H1 (cell line): ENCODE measurements at regions not wholly inside any gene's neighbourhood (a gene's known extent, or its start where the extent isn't known, plus 50 kb on each side); places are given as distances from the start of the nearest gene placed in this dataset.

ENCODE experiments used
- CTCF ChIA-PET: fragments of 300-600 bp; sonication (Branson Sonifier 250); formaldehyde crosslinking; loops from one replicate; lab custom pipeline; 2021; ENCODE audit not compliant: partially characterized antibody; lab: Charles Lee
- POLR2A ChIA-PET: fragments of 300-600 bp; sonication (Branson Sonifier 250); formaldehyde crosslinking; loops from one replicate; lab custom pipeline; 2021; ENCODE audit warnings: inconsistent platforms; ENCODE audit not compliant: partially characterized antibody; lab: Charles Lee
- DNase-seq, 2 experiments: peaks; one replicate each; pipeline versions ENCODE4 v3.0.0 to v3.0.0-alpha.2; 2010 to 2022; ENCODE audit warnings: low spot score in 2 of 2, low read depth in 1 of 2, mixed read lengths in 1 of 2
- FAIRE-seq: peaks from 2 replicates; lab custom pipeline; 2011; peaks lifted over from hg19 to GRCh38; lab: Jason Lieb, UNC
- H2AFZ ChIP-seq: 2 replicates; pipeline ENCODE4 v1.8.1; 2012; ENCODE audit warnings: low read length, inconsistent platforms
- H2AK5ac ChIP-seq: 2 replicates; pipeline ENCODE4 v1.6.1; 2013; ENCODE audit warnings: low read depth, low read length
- H2BK120ac ChIP-seq: replicated peaks from 2 replicates; pipeline ENCODE3; 2013; ENCODE audit warnings: low read depth, low read length, inconsistent platforms
- H2BK12ac ChIP-seq: 2 replicates; pipeline ENCODE4 v1.6.1; 2013; ENCODE audit warnings: low read depth, low read length
- H2BK15ac ChIP-seq: 2 replicates; pipeline ENCODE4 v1.6.1; 2013; ENCODE audit warnings: low read length
- H2BK20ac ChIP-seq: 2 replicates; pipeline ENCODE4 v1.6.1; 2013; ENCODE audit warnings: low read length
- H2BK5ac ChIP-seq: 2 replicates; pipeline ENCODE4 v1.6.1; 2013; ENCODE audit warnings: low read depth, low read length
- H3K14ac ChIP-seq: 2 replicates; pipeline ENCODE4 v1.6.1; 2013; ENCODE audit warnings: inconsistent platforms; ENCODE audit not compliant: insufficient read length
- H3K18ac ChIP-seq: 2 replicates; pipeline ENCODE4 v1.6.1; 2013; ENCODE audit warnings: low read length; ENCODE audit errors: extremely low read depth
- H3K23ac ChIP-seq: 2 replicates; pipeline ENCODE4 v1.6.1; 2013; ENCODE audit warnings: inconsistent platforms; ENCODE audit not compliant: insufficient read length
- H3K23me2 ChIP-seq: 2 replicates; pipeline ENCODE4 v1.6.1; 2013; ENCODE audit warnings: low read depth, low read length
- H3K27ac ChIP-seq: 2 replicates; pipeline ENCODE4 v1.6.1; 2011; ENCODE audit warnings: low read depth, low read length, inconsistent platforms
- H3K27me3 ChIP-seq, 4 experiments: replicated peaks in 1 of 4; 1 replicate in 1 of 4; 2 replicates in 3 of 4; pipeline versions ENCODE4 v1.6.1 to v1.8.1; 2011 to 2013; ENCODE audit warnings: low read length in 3 of 4, mild to moderate bottlenecking in 3 of 4, inconsistent platforms in 2 of 4, mixed read lengths in 2 of 4, moderate library complexity in 1 of 4; ENCODE audit not compliant: control insufficient read depth in 3 of 4, insufficient read depth in 3 of 4; ENCODE audit errors: extremely low read depth in 1 of 4
- H3K36me3 ChIP-seq, 4 experiments: 2 replicates each; pipeline versions ENCODE4 v1.6.1 to v1.8.1; 2011 to 2013; ENCODE audit warnings: mild to moderate bottlenecking in 4 of 4, low read length in 3 of 4, moderate library complexity in 2 of 4, control low read depth in 1 of 4, inconsistent platforms in 1 of 4; ENCODE audit not compliant: insufficient read depth in 4 of 4, control insufficient read depth in 2 of 4
- H3K4ac ChIP-seq: replicated peaks from 2 replicates; pipeline ENCODE3; 2013; ENCODE audit warnings: low read length, low read depth, mixed read lengths, inconsistent platforms; ENCODE audit not compliant: insufficient read length
- H3K4me1 ChIP-seq, 4 experiments: replicated peaks in 1 of 4; 1 replicate in 1 of 4; 2 replicates in 3 of 4; pipeline versions ENCODE4 v1.6.1 to v1.8.1; 2011 to 2013; ENCODE audit warnings: low read length in 3 of 4, inconsistent platforms in 2 of 4, mixed read lengths in 1 of 4; ENCODE audit not compliant: insufficient read depth in 4 of 4, control insufficient read depth in 3 of 4
- H3K4me2 ChIP-seq, 2 experiments: 2 replicates each; pipeline versions ENCODE4 v1.6.1 to v1.8.1; 2011 to 2013; ENCODE audit warnings: low read depth in 2 of 2, low read length in 2 of 2, control low read depth in 1 of 2, inconsistent platforms in 1 of 2, mild to moderate bottlenecking in 1 of 2; ENCODE audit not compliant: insufficient read depth in 1 of 2
- H3K4me3 ChIP-seq, 4 experiments: fragments of 200-600, 300-600 bp in 1 of 4; sonication (generic), shearing (Covaris generic), sonication (Bioruptor Twin) in 1 of 4; 2 replicates each; pipeline versions ENCODE4 v1.5.1 to v1.8.1; 2011 to 2016; ENCODE audit warnings: low read length in 4 of 4, low read depth in 3 of 4, control low read depth in 2 of 4, inconsistent platforms in 2 of 4, mild to moderate bottlenecking in 2 of 4, mixed read lengths in 1 of 4, moderate library complexity in 1 of 4; ENCODE audit not compliant: insufficient read depth in 2 of 4; ENCODE audit errors: extremely low read depth in 1 of 4
- H3K56ac ChIP-seq: replicated peaks from 2 replicates; pipeline ENCODE3; 2013; ENCODE audit warnings: low read depth, mild to moderate bottlenecking, mixed read lengths, low read length, inconsistent platforms; ENCODE audit not compliant: insufficient read length
- H3K79me1 ChIP-seq: 2 replicates; pipeline ENCODE4 v1.6.1; 2013; ENCODE audit warnings: low read depth, low read length, control low read depth
- H3K79me2 ChIP-seq, 2 experiments: 2 replicates each; pipeline versions ENCODE4 v1.6.1 to v1.8.1; 2012 to 2013; ENCODE audit warnings: low read length in 2 of 2, mild to moderate bottlenecking in 2 of 2, inconsistent platforms in 1 of 2; ENCODE audit not compliant: insufficient read depth in 2 of 2, control insufficient read depth in 1 of 2
- H3K9ac ChIP-seq, 4 experiments: replicated peaks in 1 of 4; 1 replicate in 1 of 4; 2 replicates in 3 of 4; pipeline versions ENCODE4 v1.6.1 to v1.8.1; 2011 to 2013; ENCODE audit warnings: low read depth in 3 of 4, low read length in 3 of 4, control low read depth in 2 of 4, mild to moderate bottlenecking in 2 of 4, moderate library complexity in 2 of 4, inconsistent platforms in 1 of 4; ENCODE audit errors: extremely low read depth in 1 of 4
- H3K9me3 ChIP-seq, 2 experiments: 2 replicates each; pipeline versions ENCODE4 v1.6.1 to v1.8.1; 2012 to 2013; ENCODE audit warnings: mild to moderate bottlenecking in 2 of 2, moderate library complexity in 2 of 2, control low read depth in 1 of 2, inconsistent platforms in 1 of 2, low read depth in 1 of 2, low read length in 1 of 2, mixed read lengths in 1 of 2; ENCODE audit not compliant: insufficient read depth in 2 of 2
- H4K20me1 ChIP-seq, 2 experiments: replicated peaks in 1 of 2; 2 replicates each; pipeline versions ENCODE3 to v1.8.1; 2011 to 2013; ENCODE audit warnings: inconsistent platforms in 2 of 2, low read length in 2 of 2, mild to moderate bottlenecking in 1 of 2; ENCODE audit not compliant: insufficient read depth in 2 of 2, control insufficient read depth in 1 of 2
- H4K5ac ChIP-seq: 2 replicates; pipeline ENCODE4 v1.6.1; 2013; ENCODE audit warnings: low read length, low read depth, mixed read lengths, inconsistent platforms; ENCODE audit not compliant: insufficient read length
- H4K8ac ChIP-seq: 2 replicates; pipeline ENCODE4 v1.8.0; 2013; ENCODE audit warnings: mild to moderate bottlenecking, moderate library complexity, low read length, inconsistent platforms; ENCODE audit not compliant: insufficient read depth; ENCODE audit errors: extremely low read depth
- H4K91ac ChIP-seq: replicated peaks from 2 replicates; pipeline ENCODE3; 2013; ENCODE audit warnings: low read length, mixed read lengths, inconsistent platforms; ENCODE audit not compliant: insufficient read length
- CBX5 ChIP-seq: fragments of 300-800, 300-1000 bp; sonication (generic); IDR thresholded peaks from 2 replicates; pipeline ENCODE4 v1.7.1; 2016; ENCODE audit warnings: antibody characterized with exemption, low read length, low read depth
- CBX8 ChIP-seq: fragments of 300-800, 300-1000 bp; sonication (generic); IDR thresholded peaks from 2 replicates; pipeline ENCODE4 v1.7.1; 2016; ENCODE audit warnings: low read depth, low read length, borderline replicate concordance
- CHD1 ChIP-seq: IDR thresholded peaks from 2 replicates; pipeline ENCODE4 v1.6.1; 2012; ENCODE audit warnings: low read depth, low read length, improper control_type of control experiment
- CTCF ChIP-seq, 3 experiments: IDR thresholded peaks; 1 replicate in 2 of 3; 2 replicates in 1 of 3; pipeline versions ENCODE4 v1.5.1 to v1.6.1; 2011; ENCODE audit warnings: low read length in 3 of 3, mild to moderate bottlenecking in 3 of 3, inconsistent platforms in 2 of 3, low read depth in 1 of 3, moderate library complexity in 1 of 3; ENCODE audit not compliant: insufficient read depth in 1 of 3; ENCODE audit errors: control extremely low read depth in 1 of 3
- GABPA ChIP-seq: IDR thresholded peaks from 2 replicates; pipeline ENCODE4 v1.6.1; 2011; ENCODE audit warnings: mild to moderate bottlenecking, low read length, moderate library complexity, borderline replicate concordance; ENCODE audit not compliant: insufficient read depth
- MAX ChIP-seq: IDR thresholded peaks from 2 replicates; pipeline ENCODE4 v1.6.1; 2012; ENCODE audit warnings: inconsistent platforms
- POLR2AphosphoS5 ChIP-seq: IDR thresholded peaks from 2 replicates; pipeline ENCODE4 v1.6.1; 2011; ENCODE audit warnings: low read depth, low read length
- RXRA ChIP-seq: IDR thresholded peaks from 2 replicates; pipeline ENCODE4 v1.6.1; 2011; ENCODE audit warnings: low read depth, mild to moderate bottlenecking, low read length, moderate library complexity; ENCODE audit not compliant: insufficient read depth
- SP4 ChIP-seq: IDR thresholded peaks from 2 replicates; pipeline ENCODE4 v1.6.1; 2012; ENCODE audit warnings: low read length, inconsistent platforms
- YY1 ChIP-seq: IDR thresholded peaks from 2 replicates; pipeline ENCODE4 v1.6.1; 2011; ENCODE audit warnings: low read depth, mild to moderate bottlenecking, low read length
- WGBS, 2 experiments: shearing (Covaris generic) in 1 of 2; methylation state at CpG; one replicate each; pipeline versions ENCODE4 v1.1.6 to v1.1.7; 2013 to 2015; ENCODE audit warnings: low lambda C conversion rate in 2 of 2, mixed read lengths in 2 of 2, inconsistent platforms in 1 of 2, low coverage in 1 of 2, missing lambda C conversion rate in 1 of 2; ENCODE audit not compliant: insufficient replicate concordance in 2 of 2, insufficient coverage in 1 of 2, insufficient read length in 1 of 2; ENCODE audit errors: extremely low coverage in 1 of 2, missing lambda C conversion rate in 1 of 2; 5-methylcytosine and 5-hydroxymethylcytosine counted together

GRCh38 chr21:20377250-20377649 is 621.0 kb upstream of the NCAM2 start:
- ChIA-PET CTCF (no interaction called here), POLR2A (no interaction called here)
- Histone ChIP-seq H2BK12ac (no peak overlapping the region), H2BK15ac (no peak overlapping the region), H3K36me3 (no peaks in the 10 kb centered on the region), H3K14ac (no peak overlapping the region), H4K8ac (no peak overlapping the region), H3K23ac (no peak overlapping the region), H2BK5ac (no peak overlapping the region), H3K4me2 (no peak overlapping the region), H3K9me3 (no peaks in the 10 kb centered on the region), H3K79me1 (no peaks in the 10 kb centered on the region), H3K4me1 (no peaks in the 10 kb centered on the region), H3K4ac (no peak overlapping the region), H2BK120ac (no peak overlapping the region), H3K4me3 (no peak overlapping the region), H3K79me2 (no peaks in the 10 kb centered on the region), H3K27me3 (no peaks in the 10 kb centered on the region), H3K27ac (no peak overlapping the region), H3K56ac (no peak overlapping the region), H4K20me1 (no peaks in the 10 kb centered on the region), H3K9ac (no peak overlapping the region), H2BK20ac (no peak overlapping the region), H3K23me2 (no peaks in the 10 kb centered on the region), H2AK5ac (no peak overlapping the region), H3K18ac (no peak overlapping the region), H2AFZ (no peak overlapping the region), H4K5ac (no peak overlapping the region), H4K91ac (no peak overlapping the region)
- no peak for DNase-seq
- no peak for FAIRE-seq
- TF ChIP-seq CBX5: no peak
- no peak for TF ChIP-seq CTCF (IDR thresholded peaks at IDR 0.05; ENCODE audit: control extremely low read depth in 1 of 3, insufficient read depth in 1 of 3, low read depth in 1 of 3, low read length in 3 of 3)
- TF ChIP-seq GABPA: no peak
- no peak for TF ChIP-seq MAX
- no peak for TF ChIP-seq SP4
- no peak for TF ChIP-seq CHD1
- no peak for TF ChIP-seq RXRA
- no peak for TF ChIP-seq YY1
- TF ChIP-seq CBX8: no peak
- no peak for TF ChIP-seq POLR2AphosphoS5
- 75% methylated on average over 1 of the region's 1 CpG; no CpG with 5 or more reads in 1 of the 2 experiments for WGBS, 2 experiments
